Sigmoid colon (tissue), 4 donors: ENCODE measurements at regions not wholly inside any gene's neighbourhood (a gene's known extent, or its start where the extent isn't known, plus 50 kb on each side); places are given as distances from the start of the nearest gene placed in this dataset.
"Not testable (repeated sequence)": the region's sequence is repeated elsewhere in the genome, so short reads cannot be mapped to it uniquely, and the experiment has no call there.

Experiments used
- CTCF ChIP-seq, 4 experiments: fragments of 450-650 bp in 3 of 4; fragments of 200-600 bp in 1 of 4; IDR thresholded peaks; one replicate each; pipeline ENCODE4 v1.5.1; 2016 to 2019; ENCODE audit warnings: antibody characterized with exemption in 4 of 4, mild to moderate bottlenecking in 3 of 4, moderate library complexity in 2 of 4
- EP300 ChIP-seq, 4 donors: sonication (generic); formaldehyde crosslinking; IDR thresholded peaks; one replicate each; pipeline ENCODE4 v1.6.1; 2017; ENCODE audit warnings: antibody characterized with exemption in 4 of 4

- not testable (repeated sequence) for TF ChIP-seq EP300, CTCF (IDR thresholded peaks at IDR 0.05)
Observed at GRCh38 chr9:65208834-65209233, 76.2 kb downstream of the FOXD4L5 start.
